A673 (cell line): ENCODE measurements at regions not wholly inside any gene's neighbourhood (a gene's known extent, or its start where the extent isn't known, plus 50 kb on each side); places are given as distances from the start of the nearest gene placed in this dataset.

Experiments
- BruUV-seq: library from RNA; stranded (reverse); fragments of 400-500 nt; replicated peaks from 2 replicates; lab custom pipeline; 2021; lab: Mats Ljungman, UMichigan
- CTCF ChIA-PET: fragments of 300-600 bp; sonication (Branson Sonifier 250); formaldehyde crosslinking; loops from one replicate; lab custom pipeline; 2022; ENCODE audit warnings: antibody characterized with exemption; lab: Charles Lee
- POLR2A ChIA-PET: fragments of 300-600 bp; sonication (Branson Sonifier 250); formaldehyde crosslinking; loops from one replicate; lab custom pipeline; 2022; ENCODE audit warnings: antibody characterized with exemption; ENCODE audit not compliant: low non-redundant PET; lab: Charles Lee
- DNase-seq: peaks from one replicate; pipeline ENCODE4 v3.0.0-alpha.2; 2015; ENCODE audit warnings: low spot score
- H3K27ac ChIP-seq: fragments of 200-600 bp; sonication (generic); 2 replicates; pipeline ENCODE4 v1.5.1; 2016; ENCODE audit warnings: mixed run types, low read depth, mild to moderate bottlenecking, mixed read lengths, antibody characterized with exemption, low read length; ENCODE audit not compliant: poor library complexity, severe bottlenecking
- H3K27me3 ChIP-seq: fragments of 200-600 bp; sonication (generic); replicated peaks from 2 replicates; pipeline ENCODE4 v1.6.1; 2017; ENCODE audit warnings: mixed run types, low read depth, mild to moderate bottlenecking, mixed read lengths, antibody characterized with exemption, low read length; ENCODE audit not compliant: insufficient read depth, poor library complexity
- H3K36me3 ChIP-seq: fragments of 200-600 bp; sonication (generic); 2 replicates; pipeline ENCODE4 v1.6.1; 2016; ENCODE audit warnings: mixed run types, mild to moderate bottlenecking, mixed read lengths, antibody characterized with exemption, low read length; ENCODE audit not compliant: insufficient read depth, poor library complexity, severe bottlenecking
- H3K4me1 ChIP-seq: fragments of 200-600 bp; sonication (generic); 2 replicates; pipeline ENCODE4 v1.6.1; 2017; ENCODE audit warnings: mixed run types, mild to moderate bottlenecking, mixed read lengths, antibody characterized with exemption, low read length; ENCODE audit not compliant: insufficient read depth, poor library complexity, severe bottlenecking
- H3K4me3 ChIP-seq: fragments of 200-600 bp; sonication (generic); 2 replicates; pipeline ENCODE4 v1.5.1; 2016; ENCODE audit warnings: low read depth, mixed run types, mild to moderate bottlenecking, mixed read lengths, low read length; ENCODE audit not compliant: poor library complexity, severe bottlenecking
- H3K9me3 ChIP-seq: fragments of 200-600 bp; sonication (generic); 2 replicates; pipeline ENCODE4 v1.6.1; 2016; ENCODE audit warnings: mixed run types, low read depth, mild to moderate bottlenecking, mixed read lengths, antibody characterized with exemption, low read length; ENCODE audit not compliant: poor library complexity, severe bottlenecking
- CTCF ChIP-seq: fragments of 300-800, 200-600 bp; sonication (generic); conservative IDR thresholded peaks from 2 replicates; pipeline ENCODE4 v1.5.1; 2017; ENCODE audit warnings: low read depth, mild to moderate bottlenecking, antibody characterized with exemption, low read length, moderate library complexity, mixed read lengths
- EZH2 ChIP-seq: fragments of 200-600 bp; sonication (generic); IDR thresholded peaks from 2 replicates; pipeline ENCODE4 v1.6.1; 2017; ENCODE audit warnings: borderline replicate concordance, low read depth, mild to moderate bottlenecking, mixed read lengths, antibody characterized with exemption, low read length; ENCODE audit not compliant: poor library complexity, severe bottlenecking
- intact Hi-C: fragments of 100-400 bp; cut with micrococcal nuclease; formaldehyde crosslinking; loops from one replicate; pipeline ENCODE4 v1.10.0; 2022; ENCODE audit not compliant: unreplicated experiment

DNA sequence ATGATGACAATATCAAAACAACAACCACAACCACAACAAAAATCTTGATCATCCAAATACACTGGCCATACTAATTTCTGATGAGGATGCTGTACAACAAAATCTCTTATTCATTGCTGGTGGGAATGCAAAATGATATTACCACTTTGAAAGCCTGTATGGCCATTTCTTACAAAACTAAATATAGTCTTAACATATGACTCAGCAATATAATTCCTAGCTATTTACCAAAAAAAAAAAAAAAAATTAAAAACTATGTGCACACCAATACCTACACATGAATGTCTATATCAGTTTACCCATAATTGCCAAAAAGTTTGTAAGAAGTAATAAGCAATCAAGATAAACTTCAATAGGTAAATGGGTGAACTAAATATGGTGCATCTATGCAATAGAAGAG is 1379.7 kb downstream of the CDH11 start:
- no TSS peak for BruUV-seq
- no peak overlapping the region for H3K27ac ChIP-seq
- no peak overlapping the region for H3K4me3 ChIP-seq
- H3K4me1 ChIP-seq, result no peaks in the 10 kb centered on the region
- POLR2A ChIA-PET, result no interaction called here
- H3K9me3 ChIP-seq, result no peaks in the 10 kb centered on the region
- intact Hi-C loops, result no loop called here
- no peak for TF ChIP-seq CTCF
- no peaks in the 10 kb centered on the region for H3K36me3 ChIP-seq
- H3K27me3 ChIP-seq, result no peaks in the 10 kb centered on the region
- no peak for DNase-seq
- CTCF ChIA-PET, result no interaction called here

GRCh38 chr16:63737633-63738032 is 1384.2 kb downstream of the CDH11 start:
- no TSS peak for BruUV-seq

DNA sequence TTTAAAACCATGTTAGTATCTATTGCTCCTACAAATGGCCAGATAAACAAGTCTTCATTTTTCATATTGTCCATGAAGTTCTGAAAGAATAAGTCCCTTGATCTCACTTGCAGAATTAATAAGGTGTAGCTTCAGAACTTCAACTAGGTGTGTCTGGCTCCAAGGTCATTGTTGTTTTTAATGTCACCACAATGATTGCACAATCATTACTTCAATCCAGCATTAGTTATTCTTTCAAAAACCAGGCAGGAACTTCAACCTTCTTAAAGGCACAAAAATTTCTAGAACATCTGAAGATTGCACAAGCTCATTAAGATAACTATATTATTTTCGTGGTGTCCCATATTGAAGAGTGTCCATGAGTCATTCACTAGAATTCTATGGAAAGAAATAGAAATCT is 1386.4 kb downstream of the CDH11 start:
- no peaks in the 10 kb centered on the region for H3K36me3 ChIP-seq
- no peak for DNase-seq
- no peak overlapping the region for H3K27ac ChIP-seq
- H3K4me3 ChIP-seq, result no peak overlapping the region
- H3K4me1 ChIP-seq, result no peaks in the 10 kb centered on the region
- no peak for TF ChIP-seq CTCF
- TF ChIP-seq EZH2, result no peak
- POLR2A ChIA-PET, result no interaction called here
- CTCF ChIA-PET, result no interaction called here
- no peaks in the 10 kb centered on the region for H3K9me3 ChIP-seq
- intact Hi-C loops, result no loop called here
- no peaks in the 10 kb centered on the region for H3K27me3 ChIP-seq
- no TSS peak for BruUV-seq

More at GRCh38 chr16:63737633-63738032, 1384.2 kb downstream of the CDH11 start:
- intact Hi-C loops, result no loop called here
- no peak for DNase-seq
- H3K36me3 ChIP-seq, result no peaks in the 10 kb centered on the region
- CTCF ChIA-PET, result no interaction called here
- TF ChIP-seq EZH2, result no peak
- TF ChIP-seq CTCF, result no peak
- H3K27me3 ChIP-seq, result no peaks in the 10 kb centered on the region
- no peaks in the 10 kb centered on the region for H3K9me3 ChIP-seq
- H3K4me1 ChIP-seq, result no peaks in the 10 kb centered on the region
- POLR2A ChIA-PET, result no interaction called here
- no peak overlapping the region for H3K27ac ChIP-seq
- no peak overlapping the region for H3K4me3 ChIP-seq
